GM19397 (cell line): ENCODE measurements at regions not wholly inside any gene's neighbourhood (a gene's known extent, or its start where the extent isn't known, plus 50 kb on each side); places are given as distances from the start of the nearest gene placed in this dataset.
A peak's percentile ranks its signal among the peaks of the same experiment; 100 is the strongest.

Experiments used
- ATAC-seq: cut with Tn5 transposase; IDR thresholded peaks from one replicate; pipeline ENCODE4 v1.9.1; 2021; ENCODE audit warnings: mild to moderate bottlenecking, moderate library complexity; ENCODE audit not compliant: unreplicated experiment

DNA sequence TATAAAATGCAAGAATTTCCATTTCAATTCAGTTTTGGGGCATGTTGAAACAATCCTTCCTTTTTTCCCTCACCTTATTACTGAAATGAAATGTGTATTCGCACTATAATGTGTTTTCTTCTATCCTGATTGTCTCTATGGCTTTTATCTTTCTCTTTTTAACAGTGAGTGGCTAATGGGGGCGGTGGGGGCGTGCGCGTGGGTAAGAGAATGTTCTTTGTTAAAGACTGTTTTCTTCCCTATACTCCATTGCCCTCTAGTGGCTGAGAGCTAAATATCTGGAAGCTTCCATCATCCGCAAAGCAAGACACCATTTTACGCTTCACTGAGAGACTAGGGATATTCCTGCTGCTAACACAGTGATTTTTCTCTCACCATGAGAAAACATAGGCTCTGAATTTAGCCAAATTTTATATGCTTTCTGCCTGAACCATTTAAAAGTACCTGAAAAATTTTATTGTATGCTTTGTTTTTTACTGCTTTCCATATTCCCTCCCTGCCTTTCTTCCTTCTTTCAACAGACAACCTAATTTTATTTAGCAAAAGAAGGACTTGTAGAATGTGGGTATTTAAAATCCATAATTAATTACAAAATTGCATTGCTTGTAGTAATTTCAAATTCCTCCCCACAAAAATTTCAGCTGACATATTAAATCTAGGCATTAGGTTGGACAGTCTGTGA, 194.0 kb downstream of the GASK1B start:
- ATAC-seq = peak; percentile 87

GRCh38 chr4:157977086-157977485, 195.7 kb downstream of the GASK1B start:
- no peak for ATAC-seq

GRCh38 chr4:157973297-157973696, 199.5 kb downstream of the GASK1B start:
- ATAC-seq = no peak

- ATAC-seq = no peak
These were observed 208.4 kb downstream of the GASK1B start for GRCh38 chr4:157964463-157964862.

DNA sequence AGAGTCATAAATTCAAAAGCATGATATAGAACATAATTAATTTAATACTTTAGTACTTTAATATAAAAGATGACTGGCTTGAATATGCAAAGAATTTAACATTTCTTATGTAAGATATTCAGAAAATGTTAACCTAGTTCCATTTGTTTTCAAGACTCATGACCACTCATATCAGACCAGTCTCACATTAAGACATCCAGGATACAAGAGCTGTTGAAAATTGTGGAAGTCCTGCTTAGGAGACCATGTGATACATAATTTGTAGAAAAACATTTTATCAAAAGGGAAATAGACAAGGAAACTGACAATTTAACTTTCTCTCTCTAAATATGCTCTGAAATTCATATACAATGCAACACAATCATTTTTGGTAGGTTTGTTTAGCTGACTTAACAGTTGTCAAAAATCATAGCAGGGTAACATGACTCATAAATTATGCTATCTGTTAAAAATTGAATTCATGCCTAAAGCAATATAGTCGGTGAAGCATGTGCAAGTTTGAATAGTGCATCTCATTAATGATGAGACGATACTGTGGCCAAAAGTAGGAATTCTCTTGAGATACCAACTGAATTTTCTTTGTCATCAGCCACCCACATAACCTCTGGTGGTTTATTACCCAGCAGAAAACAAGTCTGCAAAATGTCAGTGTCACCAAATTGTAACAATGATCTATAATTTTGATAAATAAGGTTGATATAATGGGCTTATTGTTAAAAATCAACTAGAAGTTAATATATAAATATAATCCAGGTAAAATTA, 211.4 kb downstream of the GASK1B start:
- no peak for ATAC-seq

GRCh38 chr4:157957905-157958304, 214.9 kb downstream of the GASK1B start:
- no peak for ATAC-seq

DNA sequence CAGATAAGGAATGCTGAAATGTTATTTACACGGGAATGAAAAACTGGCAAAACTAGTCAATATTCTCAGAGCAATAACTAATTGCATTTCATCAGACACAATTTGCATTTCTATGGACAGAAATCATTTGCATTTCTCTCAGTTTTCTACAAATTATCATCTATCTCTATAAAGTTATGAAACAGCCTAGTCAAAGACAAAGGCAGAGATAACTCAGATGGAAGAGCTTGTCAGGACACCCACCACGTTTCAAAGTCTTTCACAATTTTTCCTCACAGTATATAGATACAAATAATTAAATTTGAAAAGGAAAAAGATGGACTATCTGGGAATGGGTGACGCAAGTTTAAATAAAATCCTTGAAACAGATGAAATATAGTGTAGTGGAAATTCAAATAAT, 230.8 kb downstream of the GASK1B start:
- no peak for ATAC-seq

- no peak for ATAC-seq
These were observed 238.7 kb downstream of the GASK1B start for GRCh38 chr4:157934151-157934550.

DNA sequence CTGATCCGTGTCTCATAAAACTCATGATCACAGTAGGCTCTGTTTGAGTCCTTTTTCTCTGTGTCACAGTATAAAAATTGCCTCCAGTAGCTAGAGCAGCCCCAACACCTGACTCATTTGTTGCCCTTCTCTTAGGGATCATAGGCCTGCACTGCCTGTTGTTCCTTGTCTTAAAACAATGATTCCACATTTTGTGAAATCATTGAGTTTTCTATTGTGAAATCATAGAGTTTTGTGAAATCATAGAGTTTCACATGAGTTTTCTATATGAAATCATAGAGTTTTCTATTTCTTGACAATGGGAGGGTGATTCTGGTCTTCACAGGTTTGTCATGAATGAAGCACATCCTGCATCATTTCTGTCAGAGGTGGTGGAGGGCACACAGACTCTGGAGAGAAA, 239.9 kb downstream of the GASK1B start:
- no peak for ATAC-seq

DNA sequence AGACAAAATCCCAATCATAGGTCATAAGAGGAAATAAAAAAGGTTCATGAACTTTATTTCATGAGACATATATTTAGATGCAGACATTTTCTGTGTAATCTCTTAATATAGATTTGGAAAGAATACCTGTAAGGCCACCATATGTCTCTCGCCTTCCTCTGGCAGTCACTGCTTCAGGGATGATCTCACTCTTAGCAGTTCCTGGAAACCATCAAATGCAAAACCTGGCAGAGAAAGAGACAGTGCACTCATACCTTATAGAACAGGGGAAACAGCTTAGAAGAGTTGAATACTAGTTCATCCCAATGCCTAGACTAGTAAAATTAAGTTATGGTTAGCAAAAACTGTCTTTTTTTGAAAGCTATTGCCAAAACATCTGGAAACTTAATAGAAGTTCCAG, 243.3 kb downstream of the GASK1B start:
- ATAC-seq = no peak

- no peak for ATAC-seq
These were observed 254.6 kb downstream of the GASK1B start for GRCh38 chr4:157918036-157918832.

DNA sequence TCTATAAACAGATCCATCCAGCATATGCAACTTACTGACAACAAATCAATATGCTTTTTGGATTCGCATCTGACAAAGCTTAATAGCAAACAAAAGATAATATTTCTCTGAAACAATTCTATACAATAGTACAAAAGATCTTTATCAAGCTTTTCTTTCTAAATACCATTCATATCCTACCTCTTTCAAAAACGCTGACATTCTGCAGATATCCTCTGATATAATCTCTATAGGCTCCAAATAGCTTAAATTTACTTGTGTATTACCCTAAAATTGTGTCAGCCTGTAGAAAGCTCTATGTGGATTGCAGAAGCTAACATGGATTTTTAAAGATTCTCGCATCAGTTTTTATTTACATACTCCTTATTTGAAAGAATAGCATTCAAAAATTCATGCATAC, 260.6 kb downstream of the GASK1B start:
- no peak for ATAC-seq

DNA sequence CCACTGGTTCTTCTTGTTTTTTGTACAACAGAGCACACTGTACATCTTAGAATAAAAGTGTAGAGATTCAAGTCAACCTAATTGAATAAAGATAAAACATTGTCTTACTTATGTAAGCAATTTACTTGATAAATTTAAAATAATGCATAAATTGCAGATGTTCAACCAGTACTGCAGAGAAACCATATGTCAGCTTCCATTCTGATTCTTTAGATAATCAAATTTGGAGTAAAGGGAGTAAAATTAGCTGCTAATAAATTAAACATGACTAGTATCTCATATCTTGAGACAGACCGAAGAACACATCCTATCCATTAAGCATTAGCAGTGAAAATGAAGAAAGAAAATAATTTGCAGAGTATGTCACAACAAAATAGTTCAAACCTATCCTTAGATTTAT, 261.2 kb downstream of the GASK1B start:
- ATAC-seq = no peak

- no peak for ATAC-seq
These were observed 264.1 kb downstream of the GASK1B start for GRCh38 chr4:157908691-157909090.

- no peak for ATAC-seq
These were observed 264.8 kb downstream of the GASK1B start for GRCh38 chr4:157908031-157908430.

- ATAC-seq = no peak
These were observed 265.4 kb downstream of the GASK1B start for GRCh38 chr4:157907226-157907946.

DNA sequence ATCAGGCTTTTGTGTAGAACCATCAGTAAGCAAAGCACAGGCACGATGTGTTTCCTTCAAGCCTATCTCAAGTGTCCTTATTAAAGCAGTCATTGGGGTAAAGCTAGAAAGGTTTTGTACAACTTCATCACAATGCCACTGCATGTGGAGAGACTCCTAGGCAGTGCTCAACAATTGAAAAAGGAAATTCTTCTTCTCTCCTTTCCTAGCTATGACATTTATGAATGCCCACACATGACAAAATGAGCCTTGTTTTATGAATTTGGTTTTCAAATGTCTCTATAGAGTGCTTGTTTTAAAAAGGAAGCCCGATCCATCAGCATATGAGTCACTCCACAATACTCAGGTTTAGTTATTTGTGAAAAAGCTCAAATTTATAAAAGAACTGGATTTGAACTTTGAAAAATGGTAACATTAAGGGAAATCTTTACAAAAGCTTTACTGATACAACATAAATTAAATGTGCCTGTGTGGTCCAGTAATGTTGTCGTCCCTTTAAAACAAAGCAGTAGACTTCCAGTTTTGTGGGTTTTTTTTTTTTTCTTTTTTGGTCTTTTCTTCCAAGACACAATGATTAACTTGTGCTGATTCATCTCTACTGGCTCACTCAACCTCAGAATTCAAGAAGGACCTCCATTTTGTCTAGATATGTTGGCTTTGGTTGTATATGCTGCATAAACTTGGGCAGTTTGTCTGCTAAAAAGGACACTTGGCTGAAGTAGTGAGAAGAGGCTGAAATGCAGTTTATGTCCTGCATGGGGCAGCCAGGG, 273.8 kb downstream of the GASK1B start:
- no peak for ATAC-seq

- ATAC-seq = no peak
These were observed 274.9 kb downstream of the GASK1B start for GRCh38 chr4:157897855-157898370.

DNA sequence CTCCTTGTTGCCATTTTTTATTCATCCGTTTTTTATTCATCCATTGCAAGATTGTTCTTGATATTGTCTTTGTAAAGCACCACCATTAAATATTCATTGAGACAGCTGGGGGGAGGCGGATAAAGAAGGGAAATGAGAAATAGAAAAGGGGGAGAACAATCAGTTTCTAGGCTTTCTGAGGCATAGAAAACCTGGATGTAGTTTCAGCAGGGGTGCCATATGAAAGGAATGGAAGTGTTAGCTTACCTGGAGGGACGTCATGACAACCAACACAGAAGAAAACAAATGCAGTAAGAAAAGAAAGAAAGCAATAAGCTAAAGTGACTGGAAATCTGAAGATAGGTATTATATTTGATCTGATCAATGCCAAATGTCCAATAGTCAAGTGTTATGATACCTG, 276.1 kb downstream of the GASK1B start:
- no peak for ATAC-seq

- ATAC-seq = no peak
These were observed 277.6 kb downstream of the GASK1B start for GRCh38 chr4:157895205-157895604.
